Body of pancreas (tissue), 4 donors: ENCODE measurements at regions not wholly inside any gene's neighbourhood (a gene's known extent, or its start where the extent isn't known, plus 50 kb on each side); places are given as distances from the start of the nearest gene placed in this dataset. TPM values are rescaled to one million over a fixed set of nuclear protein-coding genes. Genes with fewer than 3 reads are reported as not detected.

Experiments
- ATAC-seq: fragments of 150-250 bp; one replicate; pipeline ENCODE4 v1.9.1; 2016
- DNase-seq, 4 donors: peaks; one replicate each; pipeline ENCODE4 v3.0.0-alpha.2; 2019
- H3K27ac ChIP-seq, 4 donors: fragments of 200-600 bp; sonication (generic); 1 replicate in 3 of 4; 2 replicates in 1 of 4; pipeline versions ENCODE4 v1.5.1 to v1.6.1; 2016 to 2019; ENCODE audit warnings: mild to moderate bottlenecking in 1 of 4, mixed read lengths in 1 of 4, moderate library complexity in 1 of 4
- H3K27me3 ChIP-seq, 2 donors: fragments of 200-600 bp; sonication (generic); one replicate each; pipeline ENCODE4 v1.6.0; 2016; ENCODE audit warnings: mild to moderate bottlenecking in 1 of 2
- H3K36me3 ChIP-seq, 2 donors: fragments of 200-600 bp; sonication (generic); replicated peaks in 1 of 2; 2 replicates each; pipeline ENCODE4 v1.5.1; 2016; ENCODE audit warnings: low read depth in 2 of 2; ENCODE audit not compliant: insufficient read depth in 1 of 2
- H3K4me1 ChIP-seq: fragments of 200-600 bp; sonication (generic); one replicate; pipeline ENCODE4 v1.6.0; 2016
- H3K4me3 ChIP-seq, 2 donors: fragments of 200-600 bp; sonication (generic); 1 replicate in 1 of 2; 2 replicates in 1 of 2; pipeline ENCODE4 v1.5.1; 2016 to 2019
- H3K9me3 ChIP-seq, 3 donors: fragments of 200-600 bp; sonication (generic); 1 replicate in 2 of 3; 2 replicates in 1 of 3; pipeline ENCODE4 v1.5.1; 2016
- POLR2A ChIP-seq, 3 donors: fragments of 450-650 bp; IDR thresholded peaks; one replicate each; pipeline ENCODE4 v1.6.1; 2016; ENCODE audit warnings: antibody characterized with exemption in 3 of 3, mild to moderate bottlenecking in 2 of 3
- intact Hi-C: fragments of 100-400 bp; cut with DNase I; formaldehyde crosslinking; loops from one replicate; pipeline ENCODE4 v1.15.1; 2023
- small RNA-seq: library from RNA; depleted of rRNA; stranded (forward); fragments of <200 nt; gene quantifications from one replicate; pipeline ENCODE3, GENCODE V24; 2016
- TF ChIP-seq, protein P1 (sequence below), 7 experiments: fragments of 450-650 bp in 4 of 7; fragments of 200-600 bp in 3 of 7; sonication (generic) in 3 of 7; IDR thresholded peaks; one replicate each; pipeline ENCODE4 v1.5.1; 2016 to 2019; ENCODE audit warnings: antibody characterized with exemption in 7 of 7

DNA sequence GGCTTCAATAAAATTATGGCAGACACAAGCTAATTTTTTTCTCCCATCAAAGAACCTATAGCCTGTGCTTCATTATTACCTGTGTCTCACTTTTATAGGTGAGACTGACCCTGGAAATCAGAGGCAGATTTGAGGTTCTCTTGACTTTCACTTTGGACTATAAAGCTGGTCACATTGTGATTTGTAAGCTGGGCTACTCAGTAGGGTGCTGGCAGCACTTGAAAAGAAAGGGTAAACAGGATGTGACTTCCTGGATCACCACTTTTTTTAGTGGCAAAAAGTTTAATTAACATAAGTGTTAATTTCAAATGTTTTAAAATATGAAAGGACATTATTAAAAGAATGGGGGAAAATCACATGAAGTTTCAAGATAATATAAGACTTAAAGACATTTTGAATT, 50.6 kb upstream of the GATB start:
- TF ChIP-seq, protein P1, sequence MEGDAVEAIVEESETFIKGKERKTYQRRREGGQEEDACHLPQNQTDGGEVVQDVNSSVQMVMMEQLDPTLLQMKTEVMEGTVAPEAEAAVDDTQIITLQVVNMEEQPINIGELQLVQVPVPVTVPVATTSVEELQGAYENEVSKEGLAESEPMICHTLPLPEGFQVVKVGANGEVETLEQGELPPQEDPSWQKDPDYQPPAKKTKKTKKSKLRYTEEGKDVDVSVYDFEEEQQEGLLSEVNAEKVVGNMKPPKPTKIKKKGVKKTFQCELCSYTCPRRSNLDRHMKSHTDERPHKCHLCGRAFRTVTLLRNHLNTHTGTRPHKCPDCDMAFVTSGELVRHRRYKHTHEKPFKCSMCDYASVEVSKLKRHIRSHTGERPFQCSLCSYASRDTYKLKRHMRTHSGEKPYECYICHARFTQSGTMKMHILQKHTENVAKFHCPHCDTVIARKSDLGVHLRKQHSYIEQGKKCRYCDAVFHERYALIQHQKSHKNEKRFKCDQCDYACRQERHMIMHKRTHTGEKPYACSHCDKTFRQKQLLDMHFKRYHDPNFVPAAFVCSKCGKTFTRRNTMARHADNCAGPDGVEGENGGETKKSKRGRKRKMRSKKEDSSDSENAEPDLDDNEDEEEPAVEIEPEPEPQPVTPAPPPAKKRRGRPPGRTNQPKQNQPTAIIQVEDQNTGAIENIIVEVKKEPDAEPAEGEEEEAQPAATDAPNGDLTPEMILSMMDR (IDR thresholded peaks at IDR 0.05), result no peak
- TF ChIP-seq POLR2A (IDR thresholded peaks at IDR 0.05), result no peak
- Histone ChIP-seq H3K9me3 (no peaks in the 10 kb centered on the region), H3K4me3 (no peak overlapping the region), H3K4me1 (no peaks in the 10 kb centered on the region), H3K36me3 (no peaks in the 10 kb centered on the region), H3K27ac (no peak overlapping the region), H3K27me3 (no peaks in the 10 kb centered on the region)
- intact Hi-C loops, result no loop called here
- no peak for ATAC-seq
- no peak for DNase-seq

Small RNAs in the stretch of these regions (small RNA-seq; reads per million reads assigned to genes)
- gene RN7SL446P (not detected), gene RNA5SP169 (not detected)
